ENCODE measurements at regions not wholly inside any gene's neighbourhood (a gene's known extent, or its start where the extent isn't known, plus 50 kb on each side); places are given as distances from the start of the nearest gene placed in this dataset.

- Histone ChIP-seq H3K27me3 (no peaks in the 10 kb centered on the region), H3K4me1 (no peaks in the 10 kb centered on the region), H3K4me3 (no peak overlapping the region), H3K27ac (no peak overlapping the region), H3K36me3 (no peaks in the 10 kb centered on the region), H3K9me3 (no peaks in the 10 kb centered on the region)
- TF ChIP-seq CTCF (IDR thresholded peaks at IDR 0.05) = no peak
- intact Hi-C loops (cut with DNase I; ENCODE audit: low total_unique reads) = no loop called here
- DNase-seq = no peak
Observed at GRCh38 chr9:19992556-19992955, 203.7 kb upstream of the SLC24A2 start.

GRCh38 chr9:19989213-19989612 is 200.4 kb upstream of the SLC24A2 start:
- DNase-seq = no peak
- no peaks in the 10 kb centered on the region for H3K36me3 ChIP-seq
- TF ChIP-seq CTCF (IDR thresholded peaks at IDR 0.05) = no peak
- H3K4me3 ChIP-seq = no peak overlapping the region
- no peaks in the 10 kb centered on the region for H3K27me3 ChIP-seq
- H3K9me3 ChIP-seq = no peaks in the 10 kb centered on the region
- intact Hi-C loops (cut with DNase I; ENCODE audit: low total_unique reads) = no loop called here
- no peaks in the 10 kb centered on the region for H3K4me1 ChIP-seq
- H3K27ac ChIP-seq = no peak overlapping the region

GRCh38 chr9:19988281-19988680 is 199.4 kb upstream of the SLC24A2 start:
- Histone ChIP-seq H3K4me3 (no peak overlapping the region), H3K4me1 (no peaks in the 10 kb centered on the region), H3K9me3 (no peaks in the 10 kb centered on the region), H3K27me3 (no peaks in the 10 kb centered on the region), H3K36me3 (no peaks in the 10 kb centered on the region), H3K27ac (no peak overlapping the region)
- no peak for TF ChIP-seq CTCF (IDR thresholded peaks at IDR 0.05)
- intact Hi-C loops (cut with DNase I; ENCODE audit: low total_unique reads) = no loop called here
- DNase-seq = no peak

DNA sequence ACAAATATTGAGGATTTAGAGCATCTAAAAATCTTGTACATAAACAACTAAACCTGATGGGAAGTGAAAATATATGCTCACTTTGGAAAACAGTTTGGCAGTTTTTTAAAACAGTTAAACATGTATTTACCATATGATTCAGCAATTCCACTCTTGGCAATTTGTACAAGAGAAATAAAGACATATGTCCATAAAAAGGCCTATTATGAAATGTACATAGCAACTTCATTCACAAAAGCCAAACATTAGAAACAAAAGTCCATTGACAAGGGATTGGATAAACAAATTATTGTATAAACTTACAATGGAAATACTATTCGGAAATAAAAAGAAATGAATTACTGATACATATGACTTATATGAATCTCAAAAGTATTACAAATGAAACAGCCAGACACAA is 196.2 kb upstream of the SLC24A2 start:
- Histone ChIP-seq H3K27ac (no peak overlapping the region), H3K27me3 (no peaks in the 10 kb centered on the region), H3K4me3 (no peak overlapping the region), H3K9me3 (no peaks in the 10 kb centered on the region), H3K36me3 (no peaks in the 10 kb centered on the region), H3K4me1 (no peaks in the 10 kb centered on the region)
- DNase-seq = no peak
- intact Hi-C loops (cut with DNase I; ENCODE audit: low total_unique reads) = no loop called here
- no peak for TF ChIP-seq CTCF (IDR thresholded peaks at IDR 0.05)

- DNase-seq = no peak
- Histone ChIP-seq H3K27ac (no peak overlapping the region), H3K9me3 (no peaks in the 10 kb centered on the region), H3K27me3 (no peaks in the 10 kb centered on the region), H3K4me3 (no peak overlapping the region), H3K4me1 (no peaks in the 10 kb centered on the region), H3K36me3 (no peaks in the 10 kb centered on the region)
- intact Hi-C loops (cut with DNase I; ENCODE audit: low total_unique reads) = no loop called here
- TF ChIP-seq CTCF (IDR thresholded peaks at IDR 0.05) = no peak
Observed at GRCh38 chr9:19976226-19976625, 187.4 kb upstream of the SLC24A2 start.

DNA sequence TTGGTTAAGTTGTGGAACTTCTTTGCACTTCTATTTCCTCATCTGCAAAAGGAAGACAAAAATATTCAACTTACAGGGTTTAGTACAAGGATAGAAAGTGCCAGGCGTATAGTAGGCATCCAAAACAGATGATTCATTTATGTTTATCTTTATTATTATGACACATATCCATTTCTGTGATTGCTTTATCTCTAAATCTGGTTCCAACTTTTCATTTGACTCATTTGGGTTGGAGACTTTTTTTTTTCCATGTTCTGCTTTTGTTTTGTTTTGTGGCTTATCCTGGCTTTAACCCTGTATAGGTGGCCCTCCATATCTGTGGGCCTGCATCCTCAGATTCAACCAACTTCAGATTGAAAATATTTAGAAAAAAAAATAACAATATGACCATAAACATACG is 186.7 kb upstream of the SLC24A2 start:
- no peak for DNase-seq
- intact Hi-C loops (cut with DNase I; ENCODE audit: low total_unique reads) = no loop called here
- Histone ChIP-seq H3K4me3 (no peak overlapping the region), H3K27me3 (no peaks in the 10 kb centered on the region), H3K36me3 (no peaks in the 10 kb centered on the region), H3K9me3 (no peaks in the 10 kb centered on the region), H3K4me1 (no peaks in the 10 kb centered on the region), H3K27ac (no peak overlapping the region)
- no peak for TF ChIP-seq CTCF (IDR thresholded peaks at IDR 0.05)

Data from tibial artery (tissue), 4 donors.